ENCODE measurements at regions not wholly inside any gene's neighbourhood (a gene's known extent, or its start where the extent isn't known, plus 50 kb on each side); places are given as distances from the start of the nearest gene placed in this dataset.
A peak's percentile ranks its signal among the peaks of the same experiment; 100 is the strongest.

GRCh38 chr1:194684636-194685035 lies 1498.2 kb upstream of the B3GALT2 start:
- Histone ChIP-seq H3K9ac (ENCODE audit: low read depth, low read length, poor library complexity, severe bottlenecking) (no peak overlapping the region), H3K36me3 (ENCODE audit: insufficient read depth, low read length) (no peaks in the 10 kb centered on the region), H3K4me1 (ENCODE audit: insufficient read depth, low read length, poor library complexity, severe bottlenecking) (peaks cover 4% of the 10 kb centered on the region), H3K4me3 (ENCODE audit: low read length, poor library complexity, severe bottlenecking) (no peak overlapping the region), H3K27me3 (ENCODE audit: insufficient read depth, low read length, poor library complexity, severe bottlenecking) (no peaks in the 10 kb centered on the region), H3K79me2 (ENCODE audit: insufficient read depth, low read length) (no peaks in the 10 kb centered on the region), H3K9me2 (replicated peaks; ENCODE audit: low read depth, low read length) (no peaks in the 10 kb centered on the region), H4K20me1 (ENCODE audit: insufficient read depth, low read length, poor library complexity, severe bottlenecking) (no peaks in the 10 kb centered on the region), H2AFZ (ENCODE audit: low read length) (no peak overlapping the region), H3K9me3 (ENCODE audit: insufficient read depth, low read depth, low read length) (no peaks in the 10 kb centered on the region), H3K4me2 (ENCODE audit: low read depth, low read length, poor library complexity, severe bottlenecking) (no peak overlapping the region), H3F3A (ENCODE audit: low read depth) (no peaks in the 10 kb centered on the region)
- TF ChIP-seq CTCF (conservative IDR thresholded peaks at IDR 0.05; ENCODE audit: low read length) (no peak), EZH2phosphoT487 (IDR thresholded peaks at IDR 0.05; ENCODE audit: borderline replicate concordance) (no peak)

GRCh38 chr1:194658090-194658439 lies 1471.7 kb upstream of the B3GALT2 start:
- TF ChIP-seq EZH2phosphoT487 (IDR thresholded peaks at IDR 0.05; ENCODE audit: borderline replicate concordance), result no peak
- TF ChIP-seq CTCF (conservative IDR thresholded peaks at IDR 0.05; ENCODE audit: low read length), result no peak
- H4K20me1 ChIP-seq (ENCODE audit: insufficient read depth, low read length, poor library complexity, severe bottlenecking), result no peaks in the 10 kb centered on the region
- H3K79me2 ChIP-seq (ENCODE audit: insufficient read depth, low read length), result no peaks in the 10 kb centered on the region
- no peaks in the 10 kb centered on the region for H3F3A ChIP-seq (ENCODE audit: low read depth)
- peak overlapping the region; percentile 47 for H3K4me2 ChIP-seq (ENCODE audit: low read depth, low read length, poor library complexity, severe bottlenecking)
- H3K9me2 ChIP-seq (replicated peaks; ENCODE audit: low read depth, low read length), result no peaks in the 10 kb centered on the region
- no peak overlapping the region for H3K9ac ChIP-seq (ENCODE audit: low read depth, low read length, poor library complexity, severe bottlenecking)
- no peaks in the 10 kb centered on the region for H3K9me3 ChIP-seq (ENCODE audit: insufficient read depth, low read depth, low read length)
- H2AFZ ChIP-seq (ENCODE audit: low read length), result no peak overlapping the region
- H3K4me1 ChIP-seq (ENCODE audit: insufficient read depth, low read length, poor library complexity, severe bottlenecking), result peaks cover 4% of the 10 kb centered on the region
- no peaks in the 10 kb centered on the region for H3K36me3 ChIP-seq (ENCODE audit: insufficient read depth, low read length)
- H3K27me3 ChIP-seq (ENCODE audit: insufficient read depth, low read length, poor library complexity, severe bottlenecking), result no peaks in the 10 kb centered on the region
- H3K4me3 ChIP-seq (ENCODE audit: low read length, poor library complexity, severe bottlenecking), result peak overlapping the region; percentile 22

GRCh38 chr1:194654956-194655355 lies 1468.5 kb upstream of the B3GALT2 start:
- peaks cover 4% of the 10 kb centered on the region for H3K4me1 ChIP-seq (ENCODE audit: insufficient read depth, low read length, poor library complexity, severe bottlenecking)
- H3F3A ChIP-seq (ENCODE audit: low read depth), result no peaks in the 10 kb centered on the region
- H3K4me3 ChIP-seq (ENCODE audit: low read length, poor library complexity, severe bottlenecking), result no peak overlapping the region
- H3K27me3 ChIP-seq (ENCODE audit: insufficient read depth, low read length, poor library complexity, severe bottlenecking), result no peaks in the 10 kb centered on the region
- no peak overlapping the region for H3K9ac ChIP-seq (ENCODE audit: low read depth, low read length, poor library complexity, severe bottlenecking)
- H3K9me2 ChIP-seq (replicated peaks; ENCODE audit: low read depth, low read length), result no peaks in the 10 kb centered on the region
- no peaks in the 10 kb centered on the region for H3K79me2 ChIP-seq (ENCODE audit: insufficient read depth, low read length)
- no peaks in the 10 kb centered on the region for H3K9me3 ChIP-seq (ENCODE audit: insufficient read depth, low read depth, low read length)
- no peaks in the 10 kb centered on the region for H3K36me3 ChIP-seq (ENCODE audit: insufficient read depth, low read length)
- no peaks in the 10 kb centered on the region for H4K20me1 ChIP-seq (ENCODE audit: insufficient read depth, low read length, poor library complexity, severe bottlenecking)
- no peak for TF ChIP-seq EZH2phosphoT487 (IDR thresholded peaks at IDR 0.05; ENCODE audit: borderline replicate concordance)
- TF ChIP-seq CTCF (conservative IDR thresholded peaks at IDR 0.05; ENCODE audit: low read length), result no peak
- H3K4me2 ChIP-seq (ENCODE audit: low read depth, low read length, poor library complexity, severe bottlenecking), result no peak overlapping the region
- peak overlapping the region; percentile 12; the same call in 1 of the 2 replicates for H2AFZ ChIP-seq (ENCODE audit: low read length)

Measured in Loucy (cell line).